GM18873 (cell line): ENCODE measurements at regions not wholly inside any gene's neighbourhood (a gene's known extent, or its start where the extent isn't known, plus 50 kb on each side); places are given as distances from the start of the nearest gene placed in this dataset.
A peak's percentile ranks its signal among the peaks of the same experiment; 100 is the strongest.
"Not testable (repeated sequence)": the region's sequence is repeated elsewhere in the genome, so short reads cannot be mapped to it uniquely, and the experiment has no call there.

Experiments used
- ATAC-seq: cut with Tn5 transposase; IDR thresholded peaks from one replicate; pipeline ENCODE4 v1.9.1; 2021; ENCODE audit warnings: mild to moderate bottlenecking, moderate library complexity, moderate number of reproducible peaks; ENCODE audit not compliant: unreplicated experiment, low FRiP score

DNA sequence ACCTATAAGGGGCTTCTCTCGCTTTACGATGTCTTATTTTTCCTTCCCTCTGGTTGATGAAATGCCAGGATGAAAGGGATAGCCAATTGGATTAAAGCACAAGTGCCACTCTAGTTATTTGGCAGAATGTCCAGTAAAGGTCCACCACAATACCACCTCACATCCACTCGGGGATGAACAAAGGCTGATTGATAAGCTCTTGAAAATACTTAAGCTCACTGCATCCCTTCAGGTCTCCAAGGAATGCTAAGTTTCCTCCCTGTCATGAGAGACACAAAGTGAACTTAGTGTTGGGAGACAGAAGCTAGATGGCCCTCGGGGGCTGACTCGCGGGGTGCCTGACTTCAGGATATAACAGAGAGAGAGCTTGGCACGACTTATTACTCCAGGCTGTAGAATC lies 185.9 kb upstream of the ZNF644 start:
- ATAC-seq: not testable (repeated sequence)

DNA sequence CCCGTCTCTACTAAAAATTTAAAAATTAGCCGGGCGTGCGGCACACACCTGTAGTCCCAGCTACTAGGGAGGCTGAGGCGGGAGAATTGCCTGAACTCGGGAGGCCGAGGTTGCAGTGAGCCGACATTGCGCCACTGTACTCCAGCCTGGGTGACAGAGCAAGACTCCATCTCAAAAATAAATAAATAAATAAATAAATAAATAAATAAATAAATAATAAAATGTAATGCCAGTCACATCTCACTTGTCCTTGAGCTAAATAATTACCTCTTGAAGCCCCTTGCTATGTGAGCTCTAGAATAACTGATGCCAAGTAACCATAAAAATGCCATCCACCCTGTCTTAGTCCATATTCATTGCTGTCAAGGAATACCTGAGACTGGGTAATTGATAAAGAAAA lies 182.3 kb upstream of the ZNF644 start:
- ATAC-seq: not testable (repeated sequence)

GRCh38 chr1:91201694-91202093 lies 179.9 kb upstream of the ZNF644 start:
- ATAC-seq: no peak

GRCh38 chr1:91201176-91201575 lies 179.3 kb upstream of the ZNF644 start:
- ATAC-seq: no peak

DNA sequence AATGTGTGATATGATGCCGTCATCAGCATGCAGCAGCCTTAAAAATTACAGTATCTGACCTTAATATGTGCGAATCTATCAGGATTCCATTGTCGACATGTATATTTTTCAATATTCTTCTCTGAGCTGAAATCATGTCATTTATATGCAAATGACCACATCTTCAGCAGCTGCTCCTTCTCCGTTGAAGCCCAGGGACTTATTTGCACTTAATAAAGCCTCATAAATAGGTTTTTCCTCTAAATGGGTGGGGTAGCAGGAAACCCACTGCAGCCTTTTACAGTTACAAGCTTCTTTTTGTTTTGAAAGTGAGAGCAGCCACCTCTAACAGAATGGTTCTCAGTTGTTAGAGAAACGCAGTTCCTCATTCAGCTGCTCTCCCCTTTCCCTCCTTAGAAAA lies 178.8 kb upstream of the ZNF644 start:
- no peak for ATAC-seq

DNA sequence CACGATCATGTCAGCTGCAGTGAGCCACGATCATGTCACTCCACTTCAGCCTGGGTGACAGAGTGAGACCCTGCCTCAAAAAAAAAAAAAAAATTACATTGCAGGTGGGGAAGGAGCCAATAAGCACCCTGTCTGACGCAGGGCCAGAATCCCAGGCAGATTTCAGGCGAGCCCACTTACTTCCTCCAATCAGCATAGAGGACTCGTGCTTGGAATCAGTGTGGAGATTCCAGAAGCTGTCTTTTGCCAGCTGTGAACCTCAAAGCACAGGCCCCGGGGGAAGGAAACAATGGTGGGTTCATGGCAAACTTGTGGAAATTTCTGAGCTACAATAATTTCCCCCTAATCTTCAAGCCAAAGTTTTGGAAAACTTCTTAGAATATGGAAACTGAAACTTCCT lies 178.2 kb upstream of the ZNF644 start:
- no peak for ATAC-seq

DNA sequence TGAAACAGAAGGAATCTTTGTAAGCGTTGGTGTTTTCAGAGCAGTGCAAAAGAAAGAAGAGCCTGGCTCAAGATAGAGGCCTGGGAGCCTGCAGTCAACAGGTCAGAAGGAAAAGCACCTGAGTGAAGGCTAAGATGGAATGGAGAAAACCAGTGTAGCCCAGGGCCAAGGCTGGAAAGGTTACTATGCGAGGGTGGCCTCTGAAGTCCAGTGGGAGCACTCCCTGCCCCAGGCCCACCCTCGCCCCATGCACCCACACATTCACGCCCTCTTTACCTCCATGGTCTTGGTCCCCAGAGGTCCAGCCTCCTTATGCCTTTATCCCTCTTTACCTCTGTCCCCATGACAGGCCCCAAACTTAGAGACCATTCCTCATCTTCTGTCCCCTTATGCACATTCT lies 169.2 kb upstream of the ZNF644 start:
- ATAC-seq: no peak

DNA sequence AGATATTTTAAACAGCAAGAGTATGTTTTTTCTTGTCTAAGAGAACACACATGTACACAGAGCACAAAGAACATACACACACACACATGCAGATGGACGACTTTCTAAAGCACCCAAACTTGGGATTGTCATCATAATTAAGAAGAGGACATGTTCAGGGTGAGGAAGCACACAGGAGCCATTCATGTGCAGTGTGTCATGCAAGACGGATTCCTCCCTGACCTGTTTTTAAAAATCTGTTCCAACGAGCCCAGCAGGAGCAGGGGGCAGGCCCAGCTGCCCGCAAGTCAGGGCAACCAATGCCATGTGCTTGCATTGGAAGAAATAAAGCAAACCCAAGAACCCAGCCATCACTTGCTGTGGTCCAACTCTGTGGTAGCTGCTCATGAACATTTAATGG lies 167.3 kb upstream of the ZNF644 start:
- ATAC-seq: no peak

GRCh38 chr1:91182807-91183206 lies 161.0 kb upstream of the ZNF644 start:
- not testable (repeated sequence) for ATAC-seq

GRCh38 chr1:91176250-91176649 lies 154.4 kb upstream of the ZNF644 start:
- no peak for ATAC-seq

DNA sequence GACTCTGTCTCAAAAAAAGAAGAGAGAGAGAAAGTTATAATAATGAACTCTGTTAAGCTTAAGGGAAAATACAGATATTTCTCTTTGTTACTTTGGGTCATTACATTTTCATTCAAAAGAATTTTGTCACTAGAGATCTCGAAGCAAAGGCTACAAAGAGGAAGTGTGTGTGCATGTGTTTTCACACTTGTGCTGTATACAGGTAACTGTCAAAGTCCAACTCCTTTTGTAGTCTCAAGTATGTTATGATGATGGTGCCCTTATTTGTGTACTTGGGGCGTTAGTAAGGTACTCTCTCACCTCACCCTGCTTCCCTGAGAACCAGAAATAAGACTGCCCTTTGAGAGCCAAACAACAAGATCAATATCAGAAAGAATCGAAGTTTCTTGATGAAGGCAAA lies 152.9 kb upstream of the ZNF644 start:
- no peak for ATAC-seq

GRCh38 chr1:91173346-91173890 lies 151.6 kb upstream of the ZNF644 start:
- ATAC-seq: no peak

GRCh38 chr1:91172541-91172940 lies 150.7 kb upstream of the ZNF644 start:
- ATAC-seq: no peak

DNA sequence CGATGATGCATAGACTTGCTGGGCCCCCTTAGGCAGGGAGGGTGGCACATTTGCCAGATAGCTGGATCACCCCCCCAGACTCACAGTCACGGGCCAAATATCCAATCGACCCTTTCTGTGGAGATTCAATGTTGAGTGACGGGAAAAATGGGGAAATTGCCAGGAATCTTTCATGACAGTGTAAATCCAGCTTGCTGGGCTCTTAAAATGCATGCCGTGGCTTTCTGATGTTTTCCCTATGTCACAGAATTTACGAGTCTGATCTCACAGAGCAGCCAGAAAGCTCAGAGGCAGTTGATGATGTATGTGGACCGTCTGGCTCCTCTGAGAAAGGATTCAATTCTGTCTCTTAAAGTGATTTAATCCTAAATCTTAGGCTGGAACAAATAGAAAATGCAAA lies 150.1 kb upstream of the ZNF644 start:
- no peak for ATAC-seq

DNA sequence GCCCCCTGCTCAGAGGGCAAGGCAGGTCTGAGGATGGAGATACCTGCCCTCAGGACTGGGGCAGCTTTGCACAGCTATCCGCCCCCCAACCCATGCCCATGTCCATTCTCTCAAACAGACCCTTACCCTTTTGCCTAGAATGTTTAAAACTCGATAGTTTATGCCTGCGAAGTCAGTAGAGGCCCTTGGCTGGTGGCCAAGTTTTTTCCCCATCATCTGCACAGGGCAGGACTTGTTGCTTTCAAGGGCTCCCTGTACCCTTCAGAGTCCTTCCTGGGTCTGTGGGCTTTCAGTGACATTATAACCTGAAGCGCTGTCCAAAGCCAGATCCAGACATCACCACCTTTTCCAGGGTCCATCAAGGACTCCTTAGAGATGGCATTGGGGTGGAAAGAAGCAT lies 148.7 kb upstream of the ZNF644 start:
- ATAC-seq: no peak

DNA sequence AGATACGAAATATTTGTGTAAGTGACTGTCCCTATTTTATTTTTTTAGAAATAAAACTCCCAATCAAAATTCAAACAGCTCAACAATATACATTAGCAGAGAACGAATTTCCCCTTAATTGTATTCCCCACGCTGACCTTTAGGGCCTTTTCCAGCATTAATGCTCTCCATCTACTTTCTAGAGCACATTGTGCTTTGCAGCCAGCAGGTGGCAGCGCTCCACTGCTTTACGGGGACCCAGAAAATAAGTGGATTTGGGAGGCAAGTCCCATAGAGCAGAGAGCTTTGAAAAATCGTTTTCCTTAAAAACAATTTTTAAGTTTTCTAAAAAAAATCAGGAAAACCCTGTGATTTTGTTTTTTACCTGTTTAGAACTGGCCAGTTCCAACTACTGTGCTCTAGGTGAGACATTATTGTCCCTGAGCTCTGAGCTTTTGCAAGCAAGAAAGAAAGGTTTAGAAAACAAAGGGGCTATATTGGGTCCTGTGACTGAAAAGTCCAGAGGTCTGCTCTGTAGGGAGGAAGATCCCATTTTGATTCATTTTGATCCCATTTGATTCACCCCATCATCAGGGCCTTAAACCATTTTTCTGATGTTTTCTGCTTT lies 144.4 kb upstream of the ZNF644 start:
- ATAC-seq: no peak

GRCh38 chr1:91165033-91165654 lies 143.3 kb upstream of the ZNF644 start:
- peak; percentile 83 for ATAC-seq

GRCh38 chr1:91162613-91163012 lies 140.8 kb upstream of the ZNF644 start:
- ATAC-seq: no peak

DNA sequence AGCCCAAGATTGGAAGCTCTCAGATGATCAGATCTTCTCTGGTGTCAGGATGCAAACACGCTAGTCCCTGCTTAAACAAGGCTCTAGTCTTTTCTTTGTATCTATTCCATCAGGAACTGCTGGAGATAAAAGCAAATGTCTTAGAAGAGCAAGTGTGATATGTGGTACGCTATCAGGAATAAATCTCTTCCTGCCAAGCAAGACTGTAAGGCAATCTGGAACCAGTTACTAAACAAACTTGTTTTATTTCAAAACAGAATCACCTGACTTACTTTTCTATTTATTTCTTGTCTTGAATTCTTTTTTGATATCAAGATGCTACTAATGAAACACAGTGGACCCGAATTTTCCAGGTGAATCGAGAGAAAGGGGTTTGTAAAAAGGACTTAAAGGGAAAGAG lies 139.9 kb upstream of the ZNF644 start:
- ATAC-seq: no peak

GRCh38 chr1:91161166-91161565 lies 139.3 kb upstream of the ZNF644 start:
- no peak for ATAC-seq

GRCh38 chr1:91160363-91161075 lies 138.7 kb upstream of the ZNF644 start:
- ATAC-seq: no peak

DNA sequence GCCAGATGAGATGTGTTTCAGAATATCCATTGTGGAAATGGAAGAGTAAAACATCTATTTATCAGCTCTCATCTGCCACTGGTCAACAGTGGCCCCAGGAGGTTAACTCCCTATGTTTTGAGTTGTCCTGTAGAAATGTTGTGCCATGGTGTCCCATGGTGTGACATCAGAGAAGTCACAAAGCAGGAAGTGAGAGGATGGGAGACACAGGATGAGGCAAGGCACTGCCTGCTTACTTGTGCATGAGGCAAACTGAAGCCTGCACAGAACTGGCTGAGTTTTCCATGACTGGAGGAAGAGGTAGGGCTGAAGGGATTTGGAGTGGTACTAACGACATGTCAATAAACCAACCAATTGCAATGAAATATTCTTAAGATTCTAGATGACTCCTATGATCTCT lies 131.5 kb upstream of the ZNF644 start:
- ATAC-seq: no peak
